EH (cell line): ENCODE measurements at regions not wholly inside any gene's neighbourhood (a gene's known extent, or its start where the extent isn't known, plus 50 kb on each side); places are given as distances from the start of the nearest gene placed in this dataset.
A peak's percentile ranks its signal among the peaks of the same experiment; 100 is the strongest.
"Not testable (repeated sequence)": the region's sequence is repeated elsewhere in the genome, so short reads cannot be mapped to it uniquely, and the experiment has no call there.

ENCODE experiments used
- DNase-seq: peaks from one replicate; pipeline ENCODE4 v3.0.0-alpha.2; 2015; ENCODE audit warnings: low read depth

DNA sequence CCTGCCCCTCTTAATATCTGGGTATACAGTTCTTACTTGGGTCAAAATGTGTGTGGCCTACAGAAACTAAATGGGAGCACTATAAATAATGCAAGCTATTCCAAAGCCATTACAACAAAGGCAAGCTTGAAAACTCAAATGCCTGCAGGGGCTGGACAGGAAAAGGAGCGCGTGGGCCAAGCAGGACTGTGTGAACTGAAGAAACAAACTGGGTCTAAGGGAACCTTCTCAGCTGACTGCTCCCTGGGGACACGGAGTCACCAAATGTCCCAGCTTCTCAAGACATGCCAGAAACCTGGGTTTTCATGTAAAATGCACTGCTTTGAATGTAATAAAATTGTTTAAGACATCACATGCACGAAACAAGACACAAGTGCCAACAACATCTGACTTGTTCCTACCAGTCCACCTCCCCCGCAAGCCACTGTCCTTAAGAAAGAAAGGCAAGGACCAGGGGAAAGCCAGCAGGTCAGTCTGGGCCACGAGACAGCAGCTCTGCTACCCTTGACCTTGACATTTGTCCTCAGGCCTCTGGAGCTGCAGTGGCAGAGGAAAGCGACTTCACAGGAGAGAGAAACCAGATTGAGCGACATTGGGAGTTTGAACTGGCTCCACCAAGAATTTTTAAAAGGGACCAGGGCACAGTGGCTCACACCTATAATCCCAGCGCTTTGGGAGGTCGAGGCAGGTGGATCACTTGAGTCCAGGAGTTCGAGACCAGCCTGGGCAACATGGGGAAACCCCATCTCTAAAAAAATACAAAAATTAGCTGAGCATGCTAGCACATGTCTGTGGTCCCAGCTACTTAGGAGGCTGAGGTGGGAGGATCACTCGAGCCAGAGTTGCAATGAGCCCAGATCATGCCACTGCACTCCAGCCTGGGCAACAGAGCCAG lies 89.7 kb upstream of the SH3BP4 start:
- DNase-seq: peak; percentile 44

DNA sequence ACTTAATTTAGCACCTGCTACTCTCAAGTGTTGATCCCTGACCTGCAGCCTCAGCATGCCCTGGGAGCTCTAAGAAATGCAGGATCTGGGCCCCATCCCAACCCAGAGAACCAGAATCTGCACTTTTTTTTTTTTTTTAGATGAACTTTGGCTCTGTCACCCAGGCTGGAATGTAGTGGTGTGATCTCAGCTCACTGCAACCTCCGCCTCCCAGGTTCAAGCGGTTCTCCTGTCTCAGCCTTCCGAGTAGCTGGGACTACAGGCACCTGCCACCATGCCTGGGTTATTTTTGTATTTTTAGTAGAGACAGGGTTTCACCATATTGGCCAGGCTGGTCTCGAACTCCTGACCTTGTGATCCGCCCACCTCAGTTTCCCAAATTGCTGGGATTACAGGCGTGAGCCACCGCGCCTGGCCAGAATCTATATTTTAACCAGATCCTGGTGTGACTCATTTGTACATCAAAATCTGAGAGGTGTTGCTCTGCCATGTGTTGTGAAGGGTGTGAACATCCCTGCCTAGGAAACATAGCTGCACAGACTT lies 92.4 kb upstream of the SH3BP4 start:
- DNase-seq: not testable (repeated sequence)

DNA sequence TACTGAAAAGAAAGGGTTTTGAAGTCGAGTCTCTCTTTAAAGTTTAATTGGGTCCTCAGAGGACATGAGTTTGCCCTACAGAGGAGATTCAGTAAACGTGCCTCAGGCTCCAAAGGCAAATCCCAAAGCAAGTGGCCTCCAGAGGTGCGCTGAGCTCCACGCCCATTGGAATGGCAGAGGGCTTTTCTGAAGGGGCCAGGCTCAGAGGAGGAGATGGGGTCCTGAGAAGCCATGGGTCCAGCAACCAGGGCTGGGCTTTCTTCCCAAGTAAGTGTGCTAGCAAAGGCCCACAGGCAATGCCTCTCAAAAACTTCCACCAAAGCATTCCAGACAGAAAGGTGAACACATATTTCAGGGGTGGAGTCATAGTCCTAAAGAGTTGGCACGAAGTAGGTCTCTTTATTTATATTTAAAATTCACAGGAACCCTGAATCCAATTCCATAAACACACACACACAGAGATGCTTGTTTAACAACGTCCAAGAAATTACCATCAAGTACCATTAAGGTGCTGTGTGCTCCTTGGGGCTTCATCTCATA lies 93.0 kb upstream of the SH3BP4 start:
- no peak for DNase-seq

DNA sequence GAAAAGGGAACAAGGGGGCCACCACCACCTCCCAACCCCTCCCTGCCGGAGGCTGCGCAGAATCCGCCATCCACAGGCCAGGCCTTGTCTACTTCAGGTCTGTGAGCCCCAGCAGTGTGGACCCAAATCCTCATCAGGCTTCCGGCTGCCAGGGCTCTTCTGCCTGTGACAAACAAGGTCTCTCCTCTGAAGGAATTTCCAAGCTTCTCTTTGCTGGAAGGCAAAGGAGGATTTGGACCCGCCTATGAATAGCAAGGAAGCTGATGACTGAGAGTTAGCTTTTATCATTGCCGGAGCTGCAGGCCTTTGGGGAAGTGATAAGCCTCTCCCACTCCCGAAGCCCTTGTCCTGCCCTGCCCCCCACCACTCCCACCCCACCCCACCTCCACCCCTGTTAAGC lies 93.7 kb upstream of the SH3BP4 start:
- DNase-seq: no peak

DNA sequence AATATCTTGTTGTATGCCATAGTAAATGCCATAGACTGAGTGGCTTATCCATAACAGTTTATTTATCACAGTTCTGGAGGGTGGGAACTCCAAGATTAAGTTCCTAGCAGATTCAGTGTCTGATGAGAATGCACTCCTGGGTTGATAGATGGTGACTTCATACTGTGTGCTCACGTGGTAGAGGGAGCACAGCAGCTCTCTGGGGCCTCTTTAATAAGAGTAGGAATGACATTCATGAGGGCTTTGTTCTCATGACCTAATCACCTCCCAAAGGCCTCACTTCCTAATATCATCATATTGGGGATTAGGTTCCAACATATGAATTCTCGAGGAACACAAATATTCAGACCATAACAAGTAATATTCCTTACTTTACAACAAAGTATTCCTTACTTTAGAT lies 98.1 kb upstream of the SH3BP4 start:
- DNase-seq: no peak

DNA sequence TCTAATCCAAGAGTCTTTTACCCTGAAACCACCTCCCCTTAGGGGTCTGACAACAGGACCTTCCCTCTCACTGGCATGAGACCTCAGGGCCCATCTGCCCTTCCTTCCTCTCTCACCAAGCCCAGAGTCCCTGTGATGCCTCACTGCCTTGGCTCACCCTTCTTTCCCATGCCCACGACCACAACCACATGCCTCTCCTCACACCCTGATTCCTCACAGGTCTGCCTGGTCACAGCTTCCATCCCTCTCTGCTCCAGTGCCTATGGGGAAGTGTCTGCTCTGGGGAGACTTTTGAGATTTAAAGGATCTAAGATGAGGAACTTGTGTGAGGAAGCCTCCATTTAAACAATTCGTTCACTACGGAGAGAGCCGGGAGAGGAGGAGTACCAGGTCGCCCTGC lies 98.9 kb upstream of the SH3BP4 start:
- no peak for DNase-seq

DNA sequence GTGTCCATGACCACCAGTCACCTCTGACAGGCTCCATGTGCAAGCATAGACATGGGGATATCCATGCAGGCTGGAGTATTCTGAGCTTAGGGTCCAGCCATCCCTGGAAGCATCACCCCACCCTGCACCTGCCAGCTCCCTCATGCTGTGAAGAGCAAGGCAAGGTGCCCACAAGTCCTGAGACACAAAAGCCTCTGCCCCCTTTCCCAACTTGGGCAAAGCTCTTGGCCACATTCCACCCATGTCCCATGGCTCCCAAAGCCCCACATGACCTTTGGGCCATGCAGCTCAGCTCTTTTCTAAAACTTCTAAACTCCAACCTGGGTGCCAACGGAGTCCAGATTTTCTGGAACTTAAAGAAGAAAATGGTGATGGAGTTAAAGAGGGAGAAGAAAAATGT lies 99.8 kb upstream of the SH3BP4 start:
- no peak for DNase-seq

DNA sequence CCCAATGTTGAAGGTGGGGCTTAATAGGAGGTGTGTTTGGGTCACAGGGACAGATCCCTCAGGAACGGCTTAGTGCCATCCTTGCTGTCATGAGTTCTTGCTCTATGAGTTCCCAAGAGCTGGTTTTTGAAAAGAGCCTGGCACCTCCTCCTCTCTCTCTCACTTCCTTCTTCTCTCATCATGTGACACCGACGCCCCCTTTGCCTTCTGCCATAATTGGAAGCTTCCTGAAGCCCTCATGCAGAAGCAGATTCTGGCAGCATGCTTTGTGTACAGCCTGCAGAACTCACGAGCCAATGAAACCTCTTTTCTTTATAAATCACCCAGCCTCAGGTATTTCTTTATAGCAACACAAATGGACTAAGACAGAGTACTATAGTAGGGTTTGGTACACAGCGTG lies 100.4 kb upstream of the SH3BP4 start:
- DNase-seq: no peak

DNA sequence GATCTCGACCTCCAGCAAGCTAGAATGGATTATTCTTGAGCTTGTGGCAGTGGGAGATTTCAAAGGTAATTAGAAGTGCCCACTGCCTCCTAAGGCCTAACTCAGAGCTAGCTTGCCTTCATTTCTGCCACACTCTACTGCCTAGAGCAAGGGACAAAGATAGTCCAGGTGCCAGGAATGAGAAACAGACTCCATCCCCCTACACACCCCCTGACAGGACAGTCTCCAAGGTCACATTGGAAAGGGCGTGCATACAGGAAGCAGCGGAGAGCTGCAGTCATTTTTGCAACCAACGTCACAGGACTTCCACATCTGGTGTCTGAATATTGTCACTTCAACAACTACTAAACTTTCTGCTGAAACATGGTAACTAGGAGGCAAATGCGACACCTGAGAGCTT lies 101.0 kb upstream of the SH3BP4 start:
- no peak for DNase-seq

DNA sequence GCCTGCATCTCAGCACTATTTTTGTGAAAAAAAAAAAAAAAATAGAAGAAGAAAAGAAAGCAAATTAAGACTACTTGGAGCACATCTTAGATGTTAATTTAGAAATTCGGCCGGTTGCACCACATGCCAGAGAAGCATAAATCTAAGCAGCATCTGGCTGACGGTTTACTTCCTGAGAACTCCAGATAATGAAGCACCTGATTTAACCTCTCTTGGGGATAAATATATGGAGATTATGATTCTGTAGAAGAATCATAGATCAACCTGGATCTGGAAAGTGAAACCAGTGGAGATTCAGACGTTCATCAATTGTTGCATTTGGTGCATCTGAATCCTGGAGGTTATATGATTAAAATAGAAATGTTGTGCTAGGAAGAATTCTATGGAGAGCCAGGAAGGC lies 102.1 kb upstream of the SH3BP4 start:
- no peak for DNase-seq

DNA sequence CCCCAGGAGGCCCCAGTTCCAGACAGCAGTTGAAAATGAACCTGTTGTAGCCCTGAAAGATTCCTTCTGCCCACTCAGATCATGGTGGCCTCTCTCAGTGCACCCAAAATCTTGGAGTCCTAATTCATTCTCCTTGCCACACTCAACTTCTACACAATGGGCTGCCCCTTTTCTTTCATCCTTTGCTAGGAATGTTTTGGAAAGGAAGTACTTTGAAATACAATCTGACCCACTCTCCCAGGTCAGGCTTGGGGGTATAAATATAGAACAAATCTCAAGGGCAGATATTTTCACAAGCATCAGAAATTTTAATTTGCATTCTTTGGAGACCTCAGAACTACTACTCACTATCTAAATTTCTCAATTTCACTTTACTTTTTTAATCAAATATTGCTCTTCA lies 103.2 kb upstream of the SH3BP4 start:
- DNase-seq: no peak

DNA sequence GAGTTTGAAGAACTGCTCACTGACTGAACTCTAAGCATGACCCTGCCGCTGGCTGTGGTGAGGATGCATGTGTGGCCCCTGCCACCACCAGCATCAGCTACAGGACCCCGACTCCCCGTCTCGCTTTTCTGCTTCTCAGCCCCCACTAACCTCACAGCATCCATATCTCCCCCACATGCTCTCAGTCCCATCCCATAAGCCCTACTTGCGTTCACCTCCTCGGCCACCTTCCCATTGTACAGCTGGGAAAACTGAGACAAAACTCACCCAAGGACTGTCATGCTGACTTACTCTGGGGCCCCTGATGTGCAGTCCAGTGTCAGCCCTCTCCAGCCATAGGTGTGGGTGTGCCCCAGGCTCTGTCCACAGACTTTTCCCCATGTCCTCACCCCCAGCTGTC lies 104.2 kb upstream of the SH3BP4 start:
- no peak for DNase-seq

DNA sequence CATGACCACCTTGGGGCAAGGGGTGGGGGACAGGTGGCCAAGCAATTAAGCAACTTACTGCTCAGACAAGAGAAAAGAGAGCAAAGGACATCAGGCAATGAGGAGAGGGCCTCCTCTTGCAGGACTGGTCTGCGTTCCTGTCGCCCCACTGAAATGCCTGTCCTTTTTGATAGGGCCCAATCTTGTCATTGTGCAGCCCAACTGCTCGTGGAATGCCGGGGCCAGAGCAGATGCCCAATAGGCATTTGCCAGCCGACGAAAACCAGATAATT lies 104.5 kb upstream of the SH3BP4 start:
- DNase-seq: no peak

DNA sequence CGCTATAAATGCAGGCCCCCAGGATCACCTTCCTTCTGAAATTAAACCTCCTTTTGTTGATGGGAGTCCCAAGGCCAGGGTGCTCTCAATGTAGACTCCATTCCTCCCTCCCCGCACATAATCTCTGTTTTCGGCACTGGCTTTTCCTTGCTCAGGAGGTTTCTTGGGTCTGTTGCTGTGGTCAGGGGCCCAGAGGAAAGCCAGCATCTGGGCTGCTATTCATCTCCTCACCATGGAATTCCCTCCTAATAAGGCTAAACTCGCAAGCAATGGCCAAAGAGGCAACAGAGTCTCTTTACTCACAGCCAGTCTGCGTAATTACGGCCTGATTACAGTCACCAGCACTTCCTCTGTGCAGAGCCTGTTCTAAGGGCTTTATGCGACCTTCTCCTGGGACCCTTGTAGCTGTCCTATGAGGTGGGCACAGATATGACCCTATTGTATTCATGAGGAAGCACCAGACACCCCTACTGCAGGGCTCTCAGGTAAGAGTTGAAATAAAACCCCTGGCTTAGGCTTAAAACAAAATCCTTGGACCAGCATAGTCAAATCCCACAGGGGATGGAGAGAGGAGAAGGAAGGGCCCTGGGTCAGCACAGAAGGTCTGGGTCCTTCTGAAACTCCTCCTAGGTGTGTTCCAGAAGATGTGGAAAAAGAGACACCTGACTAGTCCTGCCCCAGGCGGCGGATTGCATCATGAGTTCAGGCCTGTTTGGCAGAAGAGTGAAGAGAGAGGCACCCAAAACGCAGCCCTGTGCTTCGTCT lies 105.0 kb upstream of the SH3BP4 start:
- no peak for DNase-seq

DNA sequence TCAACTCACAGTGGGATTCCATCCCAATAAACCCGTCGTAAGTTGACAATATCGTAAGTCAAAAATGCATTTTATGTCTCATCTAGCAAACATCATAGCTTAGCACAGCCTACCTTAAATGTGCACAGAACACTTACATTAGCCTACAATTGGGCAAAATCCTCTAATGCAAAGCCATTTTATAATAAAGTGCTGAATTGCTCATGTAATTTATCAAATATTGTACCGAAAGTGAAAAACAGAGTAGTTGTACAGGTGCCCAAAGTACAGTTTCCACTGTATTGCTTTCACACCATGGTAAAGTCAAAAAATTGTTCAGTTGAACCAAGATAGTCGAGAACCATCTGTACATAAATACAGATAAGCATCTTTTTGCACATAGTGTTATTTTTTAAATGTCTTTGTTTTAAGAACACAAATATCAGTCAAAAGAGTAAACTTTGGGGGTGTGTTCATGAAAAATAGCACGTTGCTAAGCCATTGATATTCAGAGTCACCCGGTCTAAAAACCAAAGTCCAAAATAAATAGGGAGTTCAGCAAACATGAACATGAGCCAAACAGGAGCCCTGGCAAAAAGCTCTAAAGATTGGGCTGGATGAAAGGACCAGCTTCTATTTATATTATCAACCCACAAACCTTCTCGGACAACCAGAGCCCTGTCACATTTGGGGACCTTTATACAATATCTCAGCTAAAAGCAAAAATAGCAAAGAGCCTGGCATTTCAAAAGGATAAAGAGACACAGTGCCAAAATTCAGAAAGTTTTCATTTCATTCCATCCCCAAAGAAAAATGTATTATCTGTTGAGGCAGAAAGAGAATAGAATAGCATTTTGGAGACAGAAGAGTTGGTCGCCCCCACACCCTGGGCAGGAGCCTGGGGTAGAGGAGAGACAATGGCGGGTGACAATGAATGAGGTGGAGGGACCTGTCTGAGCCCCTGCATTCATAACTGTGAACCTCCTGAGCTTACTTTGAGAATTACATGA lies 105.9 kb upstream of the SH3BP4 start:
- DNase-seq: no peak

DNA sequence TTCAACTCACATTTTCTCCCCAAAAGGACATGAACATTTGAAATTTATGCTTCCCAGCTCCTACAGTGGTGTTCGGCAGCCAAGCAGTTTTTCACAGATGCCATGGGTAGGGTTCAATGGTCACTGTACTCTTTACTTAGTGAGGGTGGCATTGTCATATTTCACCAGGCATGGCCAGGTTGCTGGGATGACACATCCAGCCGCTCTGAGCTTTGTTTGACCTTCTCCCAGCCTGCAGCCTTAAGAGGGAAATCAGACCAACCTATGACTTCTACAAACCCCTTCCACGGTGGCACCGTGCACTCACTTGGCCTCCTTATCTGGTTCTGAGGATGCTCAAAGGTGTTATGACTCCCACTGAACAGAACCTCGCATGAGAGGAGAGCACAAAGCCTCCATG lies 108.4 kb upstream of the SH3BP4 start:
- no peak for DNase-seq

DNA sequence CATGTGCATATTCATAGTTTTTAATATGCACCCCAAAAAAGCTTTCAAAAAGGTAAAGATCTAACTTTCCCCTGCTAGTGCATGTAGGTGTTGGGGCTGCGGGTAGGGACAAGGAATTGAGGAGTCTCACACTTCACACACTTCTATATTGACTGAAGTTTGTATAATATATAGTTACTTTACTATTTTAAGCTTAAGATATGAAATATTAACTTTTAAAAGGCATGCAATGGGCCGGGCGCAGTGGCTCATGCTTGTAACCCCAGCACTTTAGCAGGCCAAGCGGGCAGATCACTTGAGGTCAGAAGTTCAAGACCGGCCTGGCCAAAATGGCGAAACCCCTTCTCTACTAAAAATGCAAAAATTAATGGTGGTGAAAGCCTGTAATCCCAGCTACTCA lies 109.1 kb upstream of the SH3BP4 start:
- DNase-seq: no peak

DNA sequence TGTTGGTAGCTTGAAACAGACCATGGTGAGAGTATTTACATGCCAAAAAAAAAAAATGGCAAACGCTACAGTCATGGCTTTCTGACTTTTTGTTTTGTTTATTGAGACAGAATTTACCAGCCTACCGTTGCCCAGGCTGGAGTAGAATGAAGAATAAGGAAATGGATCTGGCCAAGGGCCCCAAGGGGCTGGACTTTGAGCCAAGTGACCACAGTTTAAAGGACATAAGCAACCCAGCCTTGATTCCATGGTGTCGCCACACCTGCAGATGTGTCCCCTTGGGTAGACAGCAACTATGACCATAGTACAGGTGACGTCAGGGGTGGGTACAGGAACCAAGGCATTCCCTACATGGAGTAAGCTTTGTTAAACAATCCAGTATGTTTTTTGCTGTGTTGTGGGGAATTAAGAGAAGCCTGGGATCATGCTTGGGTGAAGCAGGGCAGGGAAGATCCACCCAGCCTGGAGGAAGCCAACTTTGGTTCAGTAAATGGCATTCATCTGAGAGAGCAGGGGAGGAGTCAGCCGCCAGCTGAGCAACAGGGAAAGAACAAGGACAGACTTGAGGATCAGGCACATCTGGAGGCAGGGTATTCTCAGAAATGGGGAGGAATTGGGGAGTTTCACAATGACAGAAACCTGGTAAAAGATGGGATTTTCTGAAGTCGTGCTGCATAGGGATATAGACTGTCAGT lies 110.3 kb upstream of the SH3BP4 start:
- DNase-seq: no peak

DNA sequence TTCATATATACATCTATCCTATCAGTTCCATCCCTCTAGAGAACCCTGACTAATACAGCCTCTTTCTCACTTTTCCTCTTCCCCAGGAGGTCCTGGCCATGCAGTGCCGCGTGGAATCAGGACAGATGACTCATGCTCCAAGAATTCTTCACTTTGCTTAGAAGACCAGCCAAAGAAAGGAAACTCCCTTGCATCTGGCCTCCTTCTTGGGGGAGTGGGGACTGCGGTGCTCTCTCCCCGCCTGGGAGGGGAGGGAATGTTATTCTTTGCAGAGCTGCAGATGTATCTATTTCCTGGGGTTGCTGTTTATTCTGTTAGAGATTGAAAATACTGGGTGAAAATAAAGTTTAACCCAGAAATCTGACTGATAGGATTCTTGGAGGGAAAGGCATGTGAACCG lies 111.5 kb upstream of the SH3BP4 start:
- DNase-seq: peak; percentile 95

DNA sequence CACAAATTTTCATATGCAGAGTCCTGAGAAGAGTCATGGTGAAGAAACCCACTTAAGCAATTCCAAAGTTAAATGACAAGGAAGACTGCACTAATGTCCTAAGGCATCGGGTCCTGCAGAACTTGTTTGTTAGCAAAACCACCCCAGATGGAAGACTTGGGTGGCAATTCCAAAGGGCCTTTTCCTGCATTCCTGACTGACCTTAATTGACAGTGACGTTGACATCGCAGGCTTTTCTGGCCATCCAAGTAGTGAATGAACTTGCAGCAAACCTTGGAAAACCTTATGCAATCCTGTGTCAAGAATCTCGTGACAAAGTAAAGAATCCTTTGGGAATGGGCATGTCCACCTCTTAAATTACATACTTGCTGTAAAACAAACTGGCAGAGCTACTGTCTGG lies 112.5 kb upstream of the SH3BP4 start:
- peak; percentile 36 for DNase-seq

DNA sequence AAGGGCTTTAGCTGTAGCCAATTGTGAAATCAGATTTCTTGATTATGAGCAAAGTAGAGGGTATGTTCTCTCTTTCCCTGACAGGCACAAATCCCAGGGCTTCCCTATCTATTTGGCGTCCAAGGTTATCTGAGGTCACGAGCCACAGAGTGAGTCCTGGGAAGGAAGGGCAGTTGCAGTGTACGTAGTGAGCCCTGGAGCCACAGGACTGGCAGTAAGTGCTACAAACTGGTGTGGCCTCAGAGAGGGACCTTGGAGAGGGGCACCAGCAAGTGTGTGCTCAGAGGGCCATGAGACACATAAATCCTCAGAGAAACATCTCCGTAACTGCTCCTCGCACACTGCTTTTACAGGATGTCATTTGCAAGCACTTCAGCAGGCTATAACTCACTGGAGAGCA lies 115.5 kb upstream of the SH3BP4 start:
- DNase-seq: no peak
